Cardiac fibroblast (primary cell): ENCODE measurements at regions not wholly inside any gene's neighbourhood (a gene's known extent, or its start where the extent isn't known, plus 50 kb on each side); places are given as distances from the start of the nearest gene placed in this dataset.
"Not testable (repeated sequence)": the region's sequence is repeated elsewhere in the genome, so short reads cannot be mapped to it uniquely, and the experiment has no call there.

ENCODE experiments used
- DNase-seq, 2 donors: peaks; one replicate each; pipeline versions ENCODE4 v3.0.0 to v3.0.0-alpha.2; 2010; ENCODE audit warnings: low read depth in 2 of 2
- H3K4me3 ChIP-seq, 2 donors: replicated peaks in 1 of 2; 1 replicate in 1 of 2; 2 replicates in 1 of 2; pipeline ENCODE4 v1.5.1; 2011; ENCODE audit warnings: low read depth in 2 of 2, low read length in 2 of 2, mild to moderate bottlenecking in 2 of 2, moderate library complexity in 1 of 2
- CTCF ChIP-seq: IDR thresholded peaks from one replicate; pipeline ENCODE4 v1.5.1; 2011; ENCODE audit warnings: low read depth, mild to moderate bottlenecking, low read length, inconsistent platforms

- H3K4me3 ChIP-seq, result no peak overlapping the region
- TF ChIP-seq CTCF, result no peak
- peak; percentile 77 to 93 for DNase-seq
Observed at GRCh38 chr12:27865421-27865820, 85.4 kb upstream of the MANSC4 start.

GRCh38 chr12:27864521-27864920 is 84.5 kb upstream of the MANSC4 start:
- no peak for TF ChIP-seq CTCF
- no peak overlapping the region for H3K4me3 ChIP-seq
- DNase-seq, result peak in 1 of 2 donors; percentile 72

GRCh38 chr12:27863839-27864238 is 83.8 kb upstream of the MANSC4 start:
- no peak for TF ChIP-seq CTCF
- DNase-seq, result no peak
- no peak overlapping the region for H3K4me3 ChIP-seq

GRCh38 chr12:27861428-27862167 is 81.6 kb upstream of the MANSC4 start:
- DNase-seq, result peak; percentile 23 to 60
- no peak for TF ChIP-seq CTCF
- no peak overlapping the region for H3K4me3 ChIP-seq

- no peak overlapping the region for H3K4me3 ChIP-seq
- TF ChIP-seq CTCF, result no peak
- no peak for DNase-seq
Observed at GRCh38 chr12:27859648-27860047, 79.6 kb upstream of the MANSC4 start.

GRCh38 chr12:27857006-27857405 is 77.0 kb upstream of the MANSC4 start:
- not testable (repeated sequence) for H3K4me3 ChIP-seq, DNase-seq

GRCh38 chr12:27852742-27853141 is 72.7 kb upstream of the MANSC4 start:
- TF ChIP-seq CTCF, result no peak
- H3K4me3 ChIP-seq, result no peak overlapping the region
- no peak for DNase-seq
